HG02885 (cell line): ENCODE measurements at regions not wholly inside any gene's neighbourhood (a gene's known extent, or its start where the extent isn't known, plus 50 kb on each side); places are given as distances from the start of the nearest gene placed in this dataset.

Experiments used
- ATAC-seq: cut with Tn5 transposase; IDR thresholded peaks from one replicate; pipeline ENCODE4 v1.9.1; 2021; ENCODE audit warnings: mild to moderate bottlenecking; ENCODE audit not compliant: unreplicated experiment, poor library complexity

- ATAC-seq, result no peak
Measured at GRCh38 chr2:236516708-236517107, 52.9 kb upstream of the ACKR3 start.

- ATAC-seq, result no peak
Measured at GRCh38 chr2:236517251-236518031, 52.2 kb upstream of the ACKR3 start.
